ENCODE measurements at regions not wholly inside any gene's neighbourhood (a gene's known extent, or its start where the extent isn't known, plus 50 kb on each side); places are given as distances from the start of the nearest gene placed in this dataset.

DNA sequence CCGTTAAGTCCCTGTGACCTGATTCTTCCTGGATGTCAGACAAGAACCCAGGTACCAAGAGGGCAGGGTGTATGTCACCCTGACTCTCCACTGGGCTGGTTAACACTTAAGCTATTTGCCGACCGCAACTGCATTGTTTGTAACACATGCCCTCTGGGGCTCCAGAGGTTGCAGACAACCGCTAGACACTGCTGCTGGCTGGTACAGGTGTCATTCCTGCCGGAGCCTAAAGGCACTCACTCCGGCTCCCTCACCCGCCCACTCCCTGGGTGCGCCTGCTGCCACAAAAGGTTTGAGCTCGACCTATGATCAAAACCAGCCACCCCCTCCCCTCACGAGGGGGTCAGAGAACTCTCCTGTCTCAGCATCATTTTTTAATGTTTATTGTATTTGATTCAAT is 208.2 kb downstream of the FAT4 start:
- Mint-ChIP-seq H3K4me1 (peaks cover 35% of the 10 kb centered on the region), H3K27ac (no peak overlapping the region), H3K27me3 (ENCODE audit: low read depth) (no peaks in the 10 kb centered on the region), H3K4me3 (no peak overlapping the region), H3K9me3 (no peaks in the 10 kb centered on the region), H3K36me3 (no peaks in the 10 kb centered on the region)
- TF ChIP-seq NR2C2 (CRISPR knock-in tag; IDR thresholded peaks at IDR 0.05) (no peak), KAT7 (CRISPR knock-in tag; IDR thresholded peaks at IDR 0.05; ENCODE audit: borderline replicate concordance) (no peak)
- peak; percentile 33 for DNase-seq (ENCODE audit: low spot score)
- POLR2A ChIA-PET, result no interaction called here
- ATAC-seq, result peak; percentile 98
- CTCF ChIA-PET, result no interaction called here

GRCh38 chr4:125526420-125526819 is 211.7 kb downstream of the FAT4 start:
- Mint-ChIP-seq H3K27me3 (ENCODE audit: low read depth) (no peaks in the 10 kb centered on the region), H3K9me3 (no peaks in the 10 kb centered on the region), H3K4me3 (no peak overlapping the region), H3K27ac (no peak overlapping the region), H3K4me1 (peaks cover 13% of the 10 kb centered on the region), H3K36me3 (no peaks in the 10 kb centered on the region)
- ChIA-PET POLR2A (no interaction called here), CTCF (no interaction called here)
- TF ChIP-seq MAX (CRISPR knock-in tag; IDR thresholded peaks at IDR 0.05) (no peak), ZNF671 (CRISPR knock-in tag; IDR thresholded peaks at IDR 0.05) (no peak), ETV6 (CRISPR knock-in tag; IDR thresholded peaks at IDR 0.05) (no peak), SMAD4 (CRISPR knock-in tag; IDR thresholded peaks at IDR 0.05) (no peak), NR1H2 (CRISPR knock-in tag; IDR thresholded peaks at IDR 0.05) (no peak), ESRRA (CRISPR knock-in tag; IDR thresholded peaks at IDR 0.05; ENCODE audit: borderline replicate concordance) (no peak), TEAD1 (CRISPR knock-in tag; IDR thresholded peaks at IDR 0.05) (no peak), FOXP1 (CRISPR knock-in tag; IDR thresholded peaks at IDR 0.05; ENCODE audit: borderline replicate concordance) (no peak), CREB1 (CRISPR knock-in tag; IDR thresholded peaks at IDR 0.05) (no peak), GRHL2 (CRISPR knock-in tag; IDR thresholded peaks at IDR 0.05; ENCODE audit: insufficient replicate concordance, severe bottlenecking) (no peak), CDX4 (CRISPR knock-in tag; IDR thresholded peaks at IDR 0.05; ENCODE audit: borderline replicate concordance) (no peak), NR3C1 (CRISPR knock-in tag; conservative IDR thresholded peaks at IDR 0.05; ENCODE audit: low read depth) (no peak), STAT6 (CRISPR knock-in tag; conservative IDR thresholded peaks at IDR 0.05; ENCODE audit: low read depth) (no peak), NFYB (CRISPR knock-in tag; conservative IDR thresholded peaks at IDR 0.05; ENCODE audit: low read depth) (no peak), ATF1 (CRISPR knock-in tag; IDR thresholded peaks at IDR 0.05) (no peak), ARID4B (CRISPR knock-in tag; IDR thresholded peaks at IDR 0.05; ENCODE audit: borderline replicate concordance) (no peak)
- TF ChIP-seq, protein P1, sequence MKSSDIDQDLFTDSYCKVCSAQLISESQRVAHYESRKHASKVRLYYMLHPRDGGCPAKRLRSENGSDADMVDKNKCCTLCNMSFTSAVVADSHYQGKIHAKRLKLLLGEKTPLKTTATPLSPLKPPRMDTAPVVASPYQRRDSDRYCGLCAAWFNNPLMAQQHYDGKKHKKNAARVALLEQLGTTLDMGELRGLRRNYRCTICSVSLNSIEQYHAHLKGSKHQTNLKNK (CRISPR knock-in tag; IDR thresholded peaks at IDR 0.05), result no peak
- TF ChIP-seq, protein P2, sequence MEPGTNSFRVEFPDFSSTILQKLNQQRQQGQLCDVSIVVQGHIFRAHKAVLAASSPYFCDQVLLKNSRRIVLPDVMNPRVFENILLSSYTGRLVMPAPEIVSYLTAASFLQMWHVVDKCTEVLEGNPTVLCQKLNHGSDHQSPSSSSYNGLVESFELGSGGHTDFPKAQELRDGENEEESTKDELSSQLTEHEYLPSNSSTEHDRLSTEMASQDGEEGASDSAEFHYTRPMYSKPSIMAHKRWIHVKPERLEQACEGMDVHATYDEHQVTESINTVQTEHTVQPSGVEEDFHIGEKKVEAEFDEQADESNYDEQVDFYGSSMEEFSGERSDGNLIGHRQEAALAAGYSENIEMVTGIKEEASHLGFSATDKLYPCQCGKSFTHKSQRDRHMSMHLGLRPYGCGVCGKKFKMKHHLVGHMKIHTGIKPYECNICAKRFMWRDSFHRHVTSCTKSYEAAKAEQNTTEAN (CRISPR knock-in tag; IDR thresholded peaks at IDR 0.05), result no peak
- TF ChIP-seq, protein P3, sequence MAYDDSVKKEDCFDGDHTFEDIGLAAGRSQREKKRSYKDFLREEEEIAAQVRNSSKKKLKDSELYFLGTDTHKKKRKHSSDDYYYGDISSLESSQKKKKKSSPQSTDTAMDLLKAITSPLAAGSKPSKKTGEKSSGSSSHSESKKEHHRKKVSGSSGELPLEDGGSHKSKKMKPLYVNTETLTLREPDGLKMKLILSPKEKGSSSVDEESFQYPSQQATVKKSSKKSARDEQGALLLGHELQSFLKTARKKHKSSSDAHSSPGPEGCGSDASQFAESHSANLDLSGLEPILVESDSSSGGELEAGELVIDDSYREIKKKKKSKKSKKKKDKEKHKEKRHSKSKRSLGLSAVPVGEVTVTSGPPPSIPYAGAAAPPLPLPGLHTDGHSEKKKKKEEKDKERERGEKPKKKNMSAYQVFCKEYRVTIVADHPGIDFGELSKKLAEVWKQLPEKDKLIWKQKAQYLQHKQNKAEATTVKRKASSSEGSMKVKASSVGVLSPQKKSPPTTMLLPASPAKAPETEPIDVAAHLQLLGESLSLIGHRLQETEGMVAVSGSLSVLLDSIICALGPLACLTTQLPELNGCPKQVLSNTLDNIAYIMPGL (CRISPR knock-in tag; IDR thresholded peaks at IDR 0.05), result no peak
- TF ChIP-seq, protein P4, sequence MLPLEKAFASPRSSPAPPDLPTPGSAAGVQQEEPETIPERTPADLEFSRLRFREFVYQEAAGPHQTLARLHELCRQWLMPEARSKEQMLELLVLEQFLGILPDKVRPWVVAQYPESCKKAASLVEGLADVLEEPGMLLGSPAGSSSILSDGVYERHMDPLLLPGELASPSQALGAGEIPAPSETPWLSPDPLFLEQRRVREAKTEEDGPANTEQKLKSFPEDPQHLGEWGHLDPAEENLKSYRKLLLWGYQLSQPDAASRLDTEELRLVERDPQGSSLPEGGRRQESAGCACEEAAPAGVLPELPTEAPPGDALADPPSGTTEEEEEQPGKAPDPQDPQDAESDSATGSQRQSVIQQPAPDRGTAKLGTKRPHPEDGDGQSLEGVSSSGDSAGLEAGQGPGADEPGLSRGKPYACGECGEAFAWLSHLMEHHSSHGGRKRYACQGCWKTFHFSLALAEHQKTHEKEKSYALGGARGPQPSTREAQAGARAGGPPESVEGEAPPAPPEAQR (CRISPR knock-in tag; IDR thresholded peaks at IDR 0.05), result no peak
- ATAC-seq (no peak), DNase-seq (ENCODE audit: low spot score) (no peak)
